Liver (tissue), 8 donors: ENCODE measurements at regions not wholly inside any gene's neighbourhood (a gene's known extent, or its start where the extent isn't known, plus 50 kb on each side); places are given as distances from the start of the nearest gene placed in this dataset.
"Not testable (repeated sequence)": the region's sequence is repeated elsewhere in the genome, so short reads cannot be mapped to it uniquely, and the experiment has no call there.

ENCODE experiments used
- DNase-seq: peaks from one replicate; pipeline ENCODE4 v3.0.0-alpha.2; 2017; ENCODE audit warnings: low spot score
- H3K27ac ChIP-seq, 2 donors: one replicate each; pipeline ENCODE4 v1.7.0; 2013; ENCODE audit warnings: inconsistent platforms in 2 of 2, low read length in 2 of 2, control low read depth in 1 of 2, low read depth in 1 of 2, mild to moderate bottlenecking in 1 of 2
- H3K27me3 ChIP-seq, 4 donors: one replicate each; pipeline versions ENCODE4 v1.6.1 to v1.7.0; 2013; ENCODE audit warnings: low read length in 3 of 4, inconsistent platforms in 1 of 4, mild to moderate bottlenecking in 1 of 4, moderate library complexity in 1 of 4; ENCODE audit not compliant: control insufficient read depth in 4 of 4, insufficient read depth in 4 of 4
- H3K36me3 ChIP-seq, 4 donors: one replicate each; pipeline versions ENCODE4 v1.6.1 to v1.7.0; 2013; ENCODE audit warnings: low read length in 3 of 4, mild to moderate bottlenecking in 3 of 4, low read depth in 1 of 4, moderate library complexity in 1 of 4; ENCODE audit not compliant: control insufficient read depth in 4 of 4, insufficient read depth in 3 of 4
- H3K4me1 ChIP-seq, 4 donors: one replicate each; pipeline versions ENCODE4 v1.6.1 to v1.7.0; 2013; ENCODE audit warnings: low read length in 3 of 4, mild to moderate bottlenecking in 3 of 4, moderate library complexity in 1 of 4; ENCODE audit not compliant: control insufficient read depth in 4 of 4, insufficient read depth in 4 of 4
- H3K4me3 ChIP-seq, 3 donors: one replicate each; pipeline versions ENCODE4 v1.6.1 to v1.7.0; 2013; ENCODE audit warnings: low read length in 3 of 3, control low read depth in 1 of 3, low read depth in 1 of 3, mild to moderate bottlenecking in 1 of 3
- H3K9ac ChIP-seq, 2 donors: one replicate each; pipeline ENCODE4 v1.7.0; 2013; ENCODE audit warnings: low read length in 2 of 2, mild to moderate bottlenecking in 2 of 2, moderate library complexity in 2 of 2, control low read depth in 1 of 2, low read depth in 1 of 2
- H3K9me3 ChIP-seq, 4 donors: one replicate each; pipeline versions ENCODE4 v1.6.1 to v1.7.0; 2013; ENCODE audit warnings: low read length in 3 of 4; ENCODE audit not compliant: control insufficient read depth in 4 of 4
- CTCF ChIP-seq: fragments of 150-350 bp; IDR thresholded peaks from 2 replicates; pipeline ENCODE4 v1.5.1; 2017; ENCODE audit warnings: improper control_type of control experiment, low read depth, low read length; ENCODE audit not compliant: missing input control
- EGR1 ChIP-seq, 2 donors: IDR thresholded peaks; 2 replicates each; pipeline ENCODE4 v1.6.1; 2016 to 2018; ENCODE audit warnings: antibody characterized with exemption in 2 of 2, low read depth in 2 of 2
- HNF4A ChIP-seq, 2 donors: conservative IDR thresholded peaks; 2 replicates each; pipeline ENCODE4 v1.6.1; 2016; ENCODE audit warnings: antibody characterized with exemption in 2 of 2, mild to moderate bottlenecking in 2 of 2
- MAX ChIP-seq: IDR thresholded peaks from 2 replicates; pipeline ENCODE4 v1.6.1; 2016; ENCODE audit warnings: antibody characterized with exemption
- NR2F2 ChIP-seq: IDR thresholded peaks from 2 replicates; pipeline ENCODE4 v1.6.1; 2016; ENCODE audit warnings: antibody characterized with exemption
- RAD21 ChIP-seq, 2 donors: IDR thresholded peaks; 2 replicates each; pipeline ENCODE4 v1.6.1; 2016; ENCODE audit warnings: antibody characterized with exemption in 2 of 2, mild to moderate bottlenecking in 2 of 2
- RXRA ChIP-seq, 2 donors: IDR thresholded peaks; 2 replicates each; pipeline ENCODE4 v1.6.1; 2017 to 2018; ENCODE audit warnings: antibody characterized with exemption in 2 of 2, mild to moderate bottlenecking in 1 of 2
- SP1 ChIP-seq: IDR thresholded peaks from 2 replicates; pipeline ENCODE4 v1.6.1; 2018; ENCODE audit warnings: antibody characterized with exemption, mild to moderate bottlenecking
- TAF1 ChIP-seq: conservative IDR thresholded peaks from 2 replicates; pipeline ENCODE4 v1.6.1; 2016; ENCODE audit warnings: antibody characterized with exemption, mild to moderate bottlenecking
- WGBS: extraction: QIAGEN DNeasy Blood & Tissue Kit; methylation state at CpG from one replicate; pipeline ENCODE4 v1.1.7; 2013; 5-methylcytosine and 5-hydroxymethylcytosine counted together
- donor health status: healthy.
- donor health status: healthy.
- donor health status: healthy.
- donor health status: healthy.
- donor health status: healthy.

GRCh38 chr5:50325237-50325832 lies 115.8 kb downstream of the EMB start:
- no peak overlapping the region for H3K27ac ChIP-seq
- DNase-seq, result no peak
- TF ChIP-seq CTCF, result peak; percentile 55
- no peak for TF ChIP-seq NR2F2
- peak; percentile 76 to 80 for TF ChIP-seq RAD21 (IDR thresholded peaks at IDR 0.05)
- no peaks in the 10 kb centered on the region for H3K36me3 ChIP-seq
- H3K4me3 ChIP-seq, result no peak overlapping the region
- WGBS, result 18% methylated on average over 4 of the region's 4 CpGs
- no peak overlapping the region for H3K9ac ChIP-seq
- H3K4me1 ChIP-seq, result no peaks in the 10 kb centered on the region
- H3K9me3 ChIP-seq, result peaks cover 0 to 2% (median 0%) of the 10 kb centered on the region in 4 donors
- no peaks in the 10 kb centered on the region for H3K27me3 ChIP-seq

GRCh38 chr5:50320131-50320749 lies 120.8 kb downstream of the EMB start:
- no peaks in the 10 kb centered on the region for H3K4me1 ChIP-seq
- no peak overlapping the region for H3K4me3 ChIP-seq
- H3K36me3 ChIP-seq, result no peaks in the 10 kb centered on the region
- TF ChIP-seq RAD21 (IDR thresholded peaks at IDR 0.05), result peak in 1 of 2 donors; percentile 19
- no peak for TF ChIP-seq HNF4A (conservative IDR thresholded peaks at IDR 0.05)
- TF ChIP-seq RXRA (IDR thresholded peaks at IDR 0.05), result no peak
- TF ChIP-seq MAX, result no peak
- no peaks in the 10 kb centered on the region for H3K27me3 ChIP-seq
- no peak overlapping the region for H3K9ac ChIP-seq
- H3K27ac ChIP-seq, result no peak overlapping the region
- H3K9me3 ChIP-seq, result no peaks in the 10 kb centered on the region
- 43% methylated on average over 1 of the region's 1 CpG for WGBS
- DNase-seq, result no peak

DNA sequence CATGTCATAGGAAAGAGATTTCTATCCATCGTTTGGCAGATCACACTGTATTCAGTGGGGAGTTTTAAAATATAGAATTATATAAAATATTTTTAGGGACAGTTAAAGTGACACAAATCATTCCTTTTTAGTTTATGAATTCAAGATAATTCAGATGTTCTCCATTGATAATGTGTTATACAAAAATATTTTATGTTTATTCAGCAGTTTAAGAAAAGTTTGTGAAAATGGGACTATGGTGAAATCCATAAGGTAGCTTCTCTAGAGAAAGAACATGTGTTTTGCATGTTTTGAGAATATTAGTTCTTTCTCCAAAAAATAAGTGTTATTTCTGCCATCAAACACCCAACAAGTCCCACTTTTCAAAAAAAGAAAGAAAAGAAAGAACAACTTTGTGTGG lies 122.9 kb downstream of the EMB start:
- WGBS, result 53% methylated on average over 1 of the region's 1 CpG
- no peak overlapping the region for H3K27ac ChIP-seq
- H3K4me1 ChIP-seq, result no peaks in the 10 kb centered on the region
- H3K9me3 ChIP-seq, result no peaks in the 10 kb centered on the region
- DNase-seq, result no peak
- TF ChIP-seq HNF4A (conservative IDR thresholded peaks at IDR 0.05), result no peak
- TF ChIP-seq TAF1, result no peak
- TF ChIP-seq RAD21 (IDR thresholded peaks at IDR 0.05), result no peak
- TF ChIP-seq SP1, result no peak
- no peak for TF ChIP-seq EGR1 (IDR thresholded peaks at IDR 0.05; ENCODE audit: low read depth in 2 of 2)
- H3K9ac ChIP-seq, result no peak overlapping the region
- no peak overlapping the region for H3K4me3 ChIP-seq
- H3K27me3 ChIP-seq, result no peaks in the 10 kb centered on the region
- H3K36me3 ChIP-seq, result no peaks in the 10 kb centered on the region

DNA sequence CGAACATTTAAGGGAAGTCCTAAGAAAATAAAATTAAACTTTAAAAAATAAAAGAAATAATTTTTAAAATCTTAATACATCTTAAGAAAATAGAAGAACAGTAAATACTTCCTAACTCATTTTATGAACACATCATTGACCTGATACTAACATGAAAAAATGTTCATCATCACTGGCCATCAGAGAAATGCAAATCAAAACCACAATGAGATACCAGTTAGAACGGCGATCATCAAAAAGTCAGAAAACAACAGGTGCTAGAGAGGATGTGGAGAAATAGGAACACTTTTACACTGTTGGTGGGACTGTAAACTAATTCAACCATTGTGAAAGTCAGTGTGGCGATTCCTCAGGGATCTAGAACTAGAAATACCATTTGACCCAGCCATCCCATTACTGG lies 134.6 kb downstream of the EMB start:
- H3K4me3 ChIP-seq, H3K9me3 ChIP-seq: not testable (repeated sequence)

More for the DNA sequence above, 134.6 kb downstream of the EMB start:
- DNase-seq, H3K36me3 ChIP-seq, H3K4me1 ChIP-seq, H3K9ac ChIP-seq, H3K27me3 ChIP-seq, H3K27ac ChIP-seq: not testable (repeated sequence)
- WGBS, result 81% methylated on average over 4 of the region's 4 CpGs
